Transverse colon (tissue), 4 donors: ENCODE measurements at regions not wholly inside any gene's neighbourhood (a gene's known extent, or its start where the extent isn't known, plus 50 kb on each side); places are given as distances from the start of the nearest gene placed in this dataset.

Experiments
- EP300 ChIP-seq: sonication (generic); formaldehyde crosslinking; IDR thresholded peaks from one replicate; pipeline ENCODE4 v1.6.1; 2017; ENCODE audit warnings: antibody characterized with exemption, low read depth
- POLR2A ChIP-seq: fragments of 450-650 bp; IDR thresholded peaks from one replicate; pipeline ENCODE4 v1.6.1; 2016; ENCODE audit warnings: antibody characterized with exemption, mild to moderate bottlenecking, moderate library complexity
- POLR2AphosphoS5 ChIP-seq, 3 donors: sonication (generic); formaldehyde crosslinking; IDR thresholded peaks; one replicate each; pipeline ENCODE4 v1.6.1; 2016; ENCODE audit warnings: antibody characterized with exemption in 3 of 3
- TF ChIP-seq, protein P1 (sequence below), 5 experiments: fragments of 200-600 bp in 3 of 5; fragments of 450-650 bp in 2 of 5; sonication (generic) in 3 of 5; IDR thresholded peaks; 1 replicate in 2 of 5; 2 replicates in 3 of 5; pipeline ENCODE4 v1.5.1; 2016 to 2017; ENCODE audit warnings: antibody characterized with exemption in 5 of 5, inconsistent platforms in 3 of 5, mild to moderate bottlenecking in 2 of 5, moderate library complexity in 1 of 5

DNA sequence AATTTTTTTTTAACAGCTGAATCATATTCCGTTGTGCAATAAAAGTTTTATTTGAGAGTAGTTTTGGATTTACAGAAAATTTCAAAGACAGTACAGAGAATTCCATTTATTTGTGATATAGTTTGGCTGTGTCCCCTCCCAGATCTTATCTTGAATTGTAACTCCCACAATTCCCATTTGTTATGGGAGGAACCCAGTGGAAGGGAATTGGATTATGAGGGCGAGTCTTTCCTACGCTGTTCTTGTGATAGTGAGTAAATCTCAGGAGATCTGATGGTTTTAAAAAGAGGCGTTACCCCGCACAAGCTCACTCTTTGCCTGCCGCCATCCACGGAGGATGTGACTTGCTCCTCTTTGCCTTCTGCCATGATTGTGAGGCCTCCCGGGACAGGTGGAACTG, 228.0 kb upstream of the MAGI2 start:
- TF ChIP-seq, protein P1, sequence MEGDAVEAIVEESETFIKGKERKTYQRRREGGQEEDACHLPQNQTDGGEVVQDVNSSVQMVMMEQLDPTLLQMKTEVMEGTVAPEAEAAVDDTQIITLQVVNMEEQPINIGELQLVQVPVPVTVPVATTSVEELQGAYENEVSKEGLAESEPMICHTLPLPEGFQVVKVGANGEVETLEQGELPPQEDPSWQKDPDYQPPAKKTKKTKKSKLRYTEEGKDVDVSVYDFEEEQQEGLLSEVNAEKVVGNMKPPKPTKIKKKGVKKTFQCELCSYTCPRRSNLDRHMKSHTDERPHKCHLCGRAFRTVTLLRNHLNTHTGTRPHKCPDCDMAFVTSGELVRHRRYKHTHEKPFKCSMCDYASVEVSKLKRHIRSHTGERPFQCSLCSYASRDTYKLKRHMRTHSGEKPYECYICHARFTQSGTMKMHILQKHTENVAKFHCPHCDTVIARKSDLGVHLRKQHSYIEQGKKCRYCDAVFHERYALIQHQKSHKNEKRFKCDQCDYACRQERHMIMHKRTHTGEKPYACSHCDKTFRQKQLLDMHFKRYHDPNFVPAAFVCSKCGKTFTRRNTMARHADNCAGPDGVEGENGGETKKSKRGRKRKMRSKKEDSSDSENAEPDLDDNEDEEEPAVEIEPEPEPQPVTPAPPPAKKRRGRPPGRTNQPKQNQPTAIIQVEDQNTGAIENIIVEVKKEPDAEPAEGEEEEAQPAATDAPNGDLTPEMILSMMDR (IDR thresholded peaks at IDR 0.05), result no peak
- TF ChIP-seq POLR2A, result no peak
- no peak for TF ChIP-seq EP300
- no peak for TF ChIP-seq POLR2AphosphoS5 (IDR thresholded peaks at IDR 0.05)
